Stimulated activated CD4-positive, alpha-beta T cell treated with anti-CD3 and anti-CD28 coated beads, Interleukin-4, amount 100 ng/mL, for 48 hours (primary cell): ENCODE measurements at regions not wholly inside any gene's neighbourhood (a gene's known extent, or its start where the extent isn't known, plus 50 kb on each side); places are given as distances from the start of the nearest gene placed in this dataset.

ENCODE experiments used
- DNase-seq, 2 donors: peaks; one replicate each; pipeline ENCODE4 v3.0.0-alpha.2; 2020; ENCODE audit warnings: low read depth in 2 of 2

DNA sequence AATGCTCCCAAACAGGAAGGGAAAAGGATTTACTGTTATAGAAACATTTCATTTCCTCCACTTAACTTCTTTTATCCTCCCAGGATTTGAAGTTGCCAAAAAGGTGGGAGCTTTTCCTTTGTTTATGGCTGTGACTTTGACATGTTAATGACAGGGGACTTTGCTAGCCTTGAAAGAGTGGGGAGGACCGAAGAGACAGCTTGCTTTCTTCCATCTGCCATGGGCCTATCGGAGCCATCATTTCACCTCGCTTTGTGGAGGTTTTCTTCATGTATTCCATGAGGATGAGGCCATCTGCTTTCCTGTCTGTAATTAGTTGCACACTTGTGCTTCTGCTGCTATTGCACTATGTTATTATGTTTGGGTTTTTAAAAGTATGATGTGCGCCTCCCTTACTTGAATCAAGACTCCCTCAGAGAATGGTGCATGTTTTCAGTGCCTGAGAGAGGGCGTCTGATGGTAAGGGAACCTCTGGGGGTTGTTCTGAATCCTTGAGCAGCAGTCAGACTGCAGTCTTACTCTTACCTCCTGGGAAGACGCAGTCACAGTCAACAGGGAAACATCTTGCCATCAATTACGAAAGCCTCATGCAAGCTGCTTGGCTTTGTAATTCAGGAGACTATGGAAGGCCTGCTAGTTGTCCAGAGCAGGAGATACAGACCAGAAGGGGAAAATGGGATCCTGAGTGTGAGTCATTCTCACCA lies 173.3 kb upstream of the MGAT5 start:
- no peak for DNase-seq

DNA sequence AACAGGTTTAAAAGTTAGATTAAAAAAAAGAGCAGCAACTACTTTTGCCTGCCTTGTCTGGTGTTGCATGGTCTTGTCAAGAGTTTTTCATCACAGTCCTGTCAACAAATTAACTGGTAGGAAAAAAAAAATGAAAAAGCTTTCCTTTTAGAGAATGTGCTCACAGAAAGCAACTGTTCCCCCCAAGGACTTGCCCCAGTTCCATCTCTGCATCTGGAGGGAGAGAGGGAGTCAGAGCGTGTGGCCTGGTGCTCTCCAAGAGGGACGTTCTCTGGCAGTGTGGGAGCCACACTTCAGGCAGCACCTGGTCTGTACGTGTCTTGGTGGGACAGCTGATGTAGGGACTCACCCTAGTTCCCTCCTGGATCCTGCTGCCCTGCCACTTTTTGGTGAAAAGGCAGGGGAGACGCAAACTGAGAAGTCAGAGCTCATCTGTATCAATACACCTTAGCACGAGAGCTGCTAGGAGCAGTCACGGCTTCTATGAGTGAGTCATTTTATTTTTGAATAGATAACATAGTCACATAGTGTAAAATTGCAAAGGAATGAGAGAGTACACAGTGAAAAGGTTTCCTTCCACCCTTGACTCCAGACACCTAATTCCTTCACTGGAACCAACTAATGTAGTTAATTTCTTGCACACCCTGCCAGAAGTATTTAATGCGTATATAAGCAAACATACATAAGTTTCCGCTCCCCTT lies 172.5 kb upstream of the MGAT5 start:
- DNase-seq: no peak

GRCh38 chr2:134083548-134083947 lies 170.3 kb upstream of the MGAT5 start:
- DNase-seq: no peak

- no peak for DNase-seq
These were observed 167.2 kb upstream of the MGAT5 start for GRCh38 chr2:134086594-134087219.

DNA sequence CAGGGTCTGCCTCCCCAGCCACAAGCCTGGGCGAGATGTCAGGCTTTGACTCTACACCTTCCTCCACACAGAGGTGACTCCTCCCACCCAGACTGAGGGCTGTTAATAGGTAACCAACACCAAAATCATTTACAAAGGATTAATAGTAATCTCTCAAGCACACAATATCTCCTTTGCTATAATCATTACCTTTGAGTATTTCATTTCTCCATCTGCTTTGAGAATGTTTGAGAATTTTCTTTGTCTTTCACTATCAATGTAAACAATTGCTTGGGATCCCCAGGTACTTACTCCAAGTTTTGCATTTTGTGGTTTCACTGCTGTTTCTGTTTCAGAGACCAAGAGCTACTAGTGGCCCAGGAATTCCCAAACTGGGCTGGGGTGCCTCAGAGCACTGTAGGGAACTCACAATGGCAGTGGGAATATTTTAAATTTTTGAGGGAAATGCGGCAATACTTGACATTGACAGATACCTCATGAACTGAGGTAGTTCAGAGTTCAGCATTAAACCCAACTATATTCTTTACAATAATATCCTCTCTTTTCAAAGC lies 166.4 kb upstream of the MGAT5 start:
- DNase-seq: no peak

- DNase-seq: no peak
These were observed 164.4 kb upstream of the MGAT5 start for GRCh38 chr2:134089454-134089853.

DNA sequence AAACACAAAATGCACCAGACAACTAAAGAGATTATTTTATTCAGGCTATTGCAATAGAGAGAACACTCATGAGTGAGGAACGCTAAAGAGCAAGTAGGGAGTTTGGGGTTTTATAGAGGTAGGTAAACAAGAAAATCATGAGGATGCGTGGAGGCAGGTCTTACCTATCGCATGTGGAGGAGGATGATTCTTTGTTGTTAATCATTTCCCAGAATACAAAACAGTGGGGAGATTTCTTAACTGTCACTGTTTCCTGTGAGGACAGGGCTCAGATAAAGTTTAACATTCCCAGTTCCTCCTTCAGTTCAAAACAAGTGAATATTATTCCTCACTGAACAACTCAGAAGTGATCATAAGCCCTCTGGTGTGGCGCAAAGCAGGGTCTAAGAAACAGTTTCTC lies 156.1 kb upstream of the MGAT5 start:
- no peak for DNase-seq

GRCh38 chr2:134098321-134098720 lies 155.6 kb upstream of the MGAT5 start:
- no peak for DNase-seq

- no peak for DNase-seq
These were observed 154.6 kb upstream of the MGAT5 start for GRCh38 chr2:134099273-134099672.

DNA sequence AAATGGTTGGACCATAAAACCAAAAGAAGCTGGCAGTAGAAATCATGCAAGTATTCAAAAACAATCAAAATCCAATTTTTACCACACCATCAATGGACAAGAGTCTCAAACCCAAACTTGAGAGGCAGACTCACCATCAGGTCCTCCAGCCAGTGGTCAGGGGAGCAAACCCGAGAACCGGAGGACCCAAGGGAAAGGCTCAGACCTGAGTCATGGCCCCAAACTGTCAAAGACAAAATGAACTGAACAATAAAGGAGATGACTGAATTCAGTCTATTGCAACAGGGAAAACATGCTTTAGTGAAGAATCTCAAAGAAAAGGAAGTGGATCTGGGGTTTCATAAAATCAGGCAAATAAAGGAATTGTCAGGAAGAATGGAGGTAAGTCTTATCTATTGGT lies 150.7 kb upstream of the MGAT5 start:
- no peak for DNase-seq

DNA sequence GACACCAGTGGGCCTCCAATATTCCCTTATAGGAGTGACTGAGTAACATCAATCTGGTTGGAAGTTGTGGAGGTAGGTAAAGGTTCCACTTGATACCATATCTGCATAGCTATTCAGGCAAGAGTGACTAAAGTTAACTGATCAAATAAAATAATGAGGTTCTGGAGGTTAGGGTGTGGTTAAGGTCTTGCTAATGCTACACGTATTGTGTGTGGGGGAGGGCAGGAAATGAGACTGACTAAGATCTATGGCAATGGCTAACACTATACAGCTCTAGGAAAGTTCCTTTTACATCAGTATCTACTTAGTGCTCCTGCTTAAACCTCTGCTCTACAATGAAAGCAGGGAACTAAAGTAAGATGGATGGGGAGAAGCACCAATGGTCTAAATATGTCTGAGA lies 149.1 kb upstream of the MGAT5 start:
- DNase-seq: no peak

GRCh38 chr2:134107402-134107801 lies 146.5 kb upstream of the MGAT5 start:
- no peak for DNase-seq

DNA sequence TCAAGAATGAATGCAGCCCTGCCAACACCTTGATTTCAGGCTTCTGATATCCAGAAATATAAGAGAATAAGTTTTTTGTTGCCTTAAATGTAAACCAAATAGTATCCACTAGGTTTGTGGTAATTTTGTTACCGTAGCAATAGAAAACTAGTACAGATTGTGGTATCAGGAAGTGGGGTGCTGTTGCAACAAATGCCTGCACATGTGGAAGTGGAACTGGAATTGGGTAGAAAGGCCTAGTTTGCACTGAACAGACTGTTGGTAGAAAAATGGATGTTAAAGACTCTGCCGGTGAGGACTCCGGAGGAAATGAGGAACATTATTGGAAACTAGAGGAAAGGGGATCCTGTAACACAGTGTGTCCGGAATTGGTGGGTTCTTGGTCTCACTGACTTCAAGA lies 145.8 kb upstream of the MGAT5 start:
- DNase-seq: no peak

GRCh38 chr2:134109246-134109645 lies 144.6 kb upstream of the MGAT5 start:
- DNase-seq: no peak

GRCh38 chr2:134109725-134110124 lies 144.1 kb upstream of the MGAT5 start:
- DNase-seq: no peak

GRCh38 chr2:134110532-134110931 lies 143.3 kb upstream of the MGAT5 start:
- no peak for DNase-seq

DNA sequence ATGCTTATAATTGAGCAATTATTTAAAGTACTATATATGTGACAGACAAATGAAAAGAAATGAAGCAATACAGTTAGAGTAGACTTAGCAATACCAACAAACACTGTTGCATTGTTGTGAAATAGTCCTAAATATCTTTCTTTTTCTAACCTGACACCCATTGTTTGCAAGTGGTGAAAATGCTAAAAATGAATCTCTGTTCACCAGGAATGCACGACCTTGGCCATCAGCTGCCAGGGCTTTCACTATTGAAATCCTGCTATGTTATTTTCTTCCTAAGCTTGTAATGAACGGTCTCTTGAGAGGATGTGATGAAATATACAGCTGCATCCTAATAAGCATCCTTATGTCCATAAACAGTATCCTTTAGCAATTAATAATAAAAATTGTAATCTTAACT lies 136.2 kb upstream of the MGAT5 start:
- DNase-seq: no peak

- DNase-seq: peak; percentile 67 to 82
These were observed 135.4 kb upstream of the MGAT5 start for GRCh38 chr2:134118279-134119116.

- no peak for DNase-seq
These were observed 134.7 kb upstream of the MGAT5 start for GRCh38 chr2:134119117-134119712.

- peak; percentile 69 to 77 for DNase-seq
These were observed 134.0 kb upstream of the MGAT5 start for GRCh38 chr2:134119713-134120405.

- no peak for DNase-seq
These were observed 133.5 kb upstream of the MGAT5 start for GRCh38 chr2:134120406-134120732.
